ENCODE measurements at regions not wholly inside any gene's neighbourhood (a gene's known extent, or its start where the extent isn't known, plus 50 kb on each side); places are given as distances from the start of the nearest gene placed in this dataset.

- no peak for TF ChIP-seq CTCF (IDR thresholded peaks at IDR 0.05; ENCODE audit: low read depth, low read length, missing input control)
Observed at GRCh38 chrX:150094996-150095395, 156.7 kb upstream of the EOLA2 start (continued).

GRCh38 chrX:150099316-150099715 lies 161.0 kb upstream of the EOLA2 start:
- Histone ChIP-seq H3K9ac (ENCODE audit: low read depth in 1 of 2, low read length in 2 of 2) (no peak overlapping the region), H3K36me3 (ENCODE audit: control insufficient read depth in 4 of 4, insufficient read depth in 3 of 4, low read depth in 1 of 4, low read length in 3 of 4) (no peaks in the 10 kb centered on the region), H3K4me3 (ENCODE audit: low read depth in 1 of 3, low read length in 3 of 3) (no peak overlapping the region), H3K4me1 (ENCODE audit: control insufficient read depth in 4 of 4, insufficient read depth in 4 of 4, low read length in 3 of 4) (no peaks in the 10 kb centered on the region), H3K27ac (ENCODE audit: low read depth in 1 of 2, low read length in 2 of 2) (no peak overlapping the region), H3K27me3 (ENCODE audit: control insufficient read depth in 4 of 4, insufficient read depth in 4 of 4, low read length in 3 of 4) (no peaks in the 10 kb centered on the region), H3K9me3 (ENCODE audit: control insufficient read depth in 4 of 4, low read length in 3 of 4) (peaks cover 0 to 6% (median under 1%) of the 10 kb centered on the region in 4 donors)
- WGBS, result 60% methylated on average over 2 of the region's 2 CpGs
- no peak for DNase-seq (ENCODE audit: low spot score)
- TF ChIP-seq TAF1 (conservative IDR thresholded peaks at IDR 0.05) (no peak), GABPA (IDR thresholded peaks at IDR 0.05 in 1 of 2, conservative IDR thresholded peaks at IDR 0.05 in 1 of 2) (no peak), FOXA2 (IDR thresholded peaks at IDR 0.05) (no peak), SP1 (IDR thresholded peaks at IDR 0.05) (no peak), MAX (IDR thresholded peaks at IDR 0.05) (no peak), HNF4G (IDR thresholded peaks at IDR 0.05) (no peak), RAD21 (IDR thresholded peaks at IDR 0.05) (no peak), ZBTB33 (IDR thresholded peaks at IDR 0.05) (no peak), NR2F2 (IDR thresholded peaks at IDR 0.05) (no peak), ATF3 (IDR thresholded peaks at IDR 0.05) (no peak), EGR1 (IDR thresholded peaks at IDR 0.05; ENCODE audit: low read depth in 2 of 2) (no peak), FOXA1 (IDR thresholded peaks at IDR 0.05) (no peak), YY1 (IDR thresholded peaks at IDR 0.05) (no peak), RXRA (IDR thresholded peaks at IDR 0.05) (no peak), CTCF (IDR thresholded peaks at IDR 0.05; ENCODE audit: low read depth, low read length, missing input control) (no peak)

GRCh38 chrX:150100261-150100660 lies 162.0 kb upstream of the EOLA2 start:
- H3K9ac ChIP-seq (ENCODE audit: low read depth in 1 of 2, low read length in 2 of 2), result no peak overlapping the region
- H3K27me3 ChIP-seq (ENCODE audit: control insufficient read depth in 4 of 4, insufficient read depth in 4 of 4, low read length in 3 of 4), result no peaks in the 10 kb centered on the region
- no peaks in the 10 kb centered on the region for H3K36me3 ChIP-seq (ENCODE audit: control insufficient read depth in 4 of 4, insufficient read depth in 3 of 4, low read depth in 1 of 4, low read length in 3 of 4)
- DNase-seq (ENCODE audit: low spot score), result no peak
- no peak for TF ChIP-seq SP1 (IDR thresholded peaks at IDR 0.05)
- TF ChIP-seq FOXA1 (IDR thresholded peaks at IDR 0.05), result no peak
- no peak for TF ChIP-seq RXRA (IDR thresholded peaks at IDR 0.05)
- TF ChIP-seq YY1 (IDR thresholded peaks at IDR 0.05), result no peak
- H3K4me1 ChIP-seq (ENCODE audit: control insufficient read depth in 4 of 4, insufficient read depth in 4 of 4, low read length in 3 of 4), result no peaks in the 10 kb centered on the region
- no peak overlapping the region for H3K27ac ChIP-seq (ENCODE audit: low read depth in 1 of 2, low read length in 2 of 2)
- H3K4me3 ChIP-seq (ENCODE audit: low read depth in 1 of 3, low read length in 3 of 3), result no peak overlapping the region
- H3K9me3 ChIP-seq (ENCODE audit: control insufficient read depth in 4 of 4, low read length in 3 of 4), result peaks cover 0 to 6% (median under 1%) of the 10 kb centered on the region in 4 donors
- WGBS, result 85% methylated on average over 3 of the region's 3 CpGs
